ENCODE measurements at regions not wholly inside any gene's neighbourhood (a gene's known extent, or its start where the extent isn't known, plus 50 kb on each side); places are given as distances from the start of the nearest gene placed in this dataset.

GRCh38 chr16:48471435-48471834 lies 86.2 kb upstream of the SIAH1 start:
- no peak overlapping the region for H3K27ac Mint-ChIP-seq
- H3K27me3 Mint-ChIP-seq (ENCODE audit: low read depth), result peaks cover 3% of the 10 kb centered on the region
- no peaks in the 10 kb centered on the region for H3K4me1 Mint-ChIP-seq
- no peaks in the 10 kb centered on the region for H3K36me3 Mint-ChIP-seq (ENCODE audit: low read depth)
- H3K4me3 Mint-ChIP-seq, result no peak overlapping the region
- peaks cover 9% of the 10 kb centered on the region for H3K9me3 Mint-ChIP-seq
- TF ChIP-seq, protein P1, sequence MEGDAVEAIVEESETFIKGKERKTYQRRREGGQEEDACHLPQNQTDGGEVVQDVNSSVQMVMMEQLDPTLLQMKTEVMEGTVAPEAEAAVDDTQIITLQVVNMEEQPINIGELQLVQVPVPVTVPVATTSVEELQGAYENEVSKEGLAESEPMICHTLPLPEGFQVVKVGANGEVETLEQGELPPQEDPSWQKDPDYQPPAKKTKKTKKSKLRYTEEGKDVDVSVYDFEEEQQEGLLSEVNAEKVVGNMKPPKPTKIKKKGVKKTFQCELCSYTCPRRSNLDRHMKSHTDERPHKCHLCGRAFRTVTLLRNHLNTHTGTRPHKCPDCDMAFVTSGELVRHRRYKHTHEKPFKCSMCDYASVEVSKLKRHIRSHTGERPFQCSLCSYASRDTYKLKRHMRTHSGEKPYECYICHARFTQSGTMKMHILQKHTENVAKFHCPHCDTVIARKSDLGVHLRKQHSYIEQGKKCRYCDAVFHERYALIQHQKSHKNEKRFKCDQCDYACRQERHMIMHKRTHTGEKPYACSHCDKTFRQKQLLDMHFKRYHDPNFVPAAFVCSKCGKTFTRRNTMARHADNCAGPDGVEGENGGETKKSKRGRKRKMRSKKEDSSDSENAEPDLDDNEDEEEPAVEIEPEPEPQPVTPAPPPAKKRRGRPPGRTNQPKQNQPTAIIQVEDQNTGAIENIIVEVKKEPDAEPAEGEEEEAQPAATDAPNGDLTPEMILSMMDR (IDR thresholded peaks at IDR 0.05; ENCODE audit: unreplicated experiment in 3 of 3), result no peak

DNA sequence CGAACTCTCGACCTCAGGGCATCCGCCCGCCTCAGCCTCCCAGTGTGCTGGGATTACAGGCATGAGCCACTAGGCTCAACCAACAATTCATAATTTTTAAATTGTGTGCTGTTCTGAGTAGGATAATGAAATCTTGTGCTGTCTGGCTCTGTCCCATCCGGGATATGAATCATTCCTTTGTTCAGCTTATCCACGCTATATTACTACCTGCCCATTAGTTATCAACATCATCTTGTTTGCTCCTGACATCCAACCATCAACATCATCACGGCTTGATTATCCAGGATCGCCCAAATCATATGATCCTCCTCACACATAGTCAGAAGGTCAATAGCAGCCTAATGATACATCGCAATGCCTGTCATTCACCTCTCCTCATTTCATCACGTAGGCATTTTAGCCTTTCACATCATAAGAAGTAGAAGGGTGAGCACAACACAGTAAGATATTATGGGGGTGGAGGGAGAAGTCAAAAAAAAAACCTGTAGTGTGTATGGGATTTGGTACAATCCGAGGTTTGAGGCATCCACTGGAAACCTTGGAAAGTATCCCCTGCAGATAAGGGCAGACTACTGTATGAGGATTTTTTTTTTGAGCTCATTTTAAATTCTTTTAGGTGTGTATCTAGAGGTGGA lies 77.0 kb upstream of the SIAH1 start:
- H3K27me3 Mint-ChIP-seq (ENCODE audit: low read depth), result peaks cover 4% of the 10 kb centered on the region
- H3K27ac Mint-ChIP-seq, result no peak overlapping the region
- H3K9me3 Mint-ChIP-seq, result peaks cover 15% of the 10 kb centered on the region
- H3K36me3 Mint-ChIP-seq (ENCODE audit: low read depth), result no peaks in the 10 kb centered on the region
- no peak overlapping the region for H3K4me3 Mint-ChIP-seq
- TF ChIP-seq, protein P1 (IDR thresholded peaks at IDR 0.05; ENCODE audit: unreplicated experiment in 3 of 3), result no peak
- no peaks in the 10 kb centered on the region for H3K4me1 Mint-ChIP-seq

DNA sequence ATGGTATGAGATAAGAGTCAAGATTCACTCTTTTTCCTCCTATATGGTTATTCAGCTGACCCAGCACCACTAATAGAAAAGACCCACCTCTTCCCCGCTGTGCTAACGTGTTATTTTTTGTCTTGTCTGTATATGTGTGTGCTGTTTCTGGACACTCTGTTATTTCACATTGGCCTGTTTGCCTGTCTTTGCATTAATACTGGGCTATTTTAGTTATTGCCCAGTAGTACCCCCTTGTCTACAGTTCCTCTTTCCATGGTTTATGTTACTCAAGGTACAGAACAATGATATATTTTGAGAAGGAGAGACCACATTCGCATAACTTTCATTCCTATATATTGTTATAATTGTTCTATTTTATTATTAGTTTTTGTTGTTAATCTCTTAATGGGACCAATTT lies 74.0 kb upstream of the SIAH1 start:
- H3K4me3 Mint-ChIP-seq, result no peak overlapping the region
- H3K36me3 Mint-ChIP-seq (ENCODE audit: low read depth), result no peaks in the 10 kb centered on the region
- TF ChIP-seq, protein P1 (IDR thresholded peaks at IDR 0.05; ENCODE audit: unreplicated experiment in 3 of 3), result no peak
- peaks cover 7% of the 10 kb centered on the region for H3K9me3 Mint-ChIP-seq
- H3K27ac Mint-ChIP-seq, result no peak overlapping the region
- H3K27me3 Mint-ChIP-seq (ENCODE audit: low read depth), result no peaks in the 10 kb centered on the region
- H3K4me1 Mint-ChIP-seq, result no peaks in the 10 kb centered on the region

DNA sequence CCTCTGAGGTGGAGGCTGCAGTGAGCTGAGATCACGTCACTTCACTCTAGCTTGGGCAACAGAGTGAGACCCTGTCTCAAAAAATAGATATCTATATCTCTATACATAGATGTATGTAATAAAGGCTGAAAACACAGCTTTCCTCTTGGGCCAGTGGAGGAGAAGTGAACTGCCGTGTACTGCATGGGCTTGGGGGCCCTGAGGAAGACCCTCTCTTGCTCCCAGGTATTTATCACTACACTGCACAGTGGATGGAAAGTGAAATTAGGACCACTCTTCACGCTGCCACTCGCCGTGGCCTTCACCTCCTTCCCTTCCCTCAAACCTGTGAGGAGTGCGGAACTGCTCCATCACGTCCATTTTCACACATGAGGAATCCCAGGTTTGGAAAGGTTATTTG lies 68.8 kb upstream of the SIAH1 start:
- H3K9me3 Mint-ChIP-seq, result no peaks in the 10 kb centered on the region
- H3K27me3 Mint-ChIP-seq (ENCODE audit: low read depth), result no peaks in the 10 kb centered on the region
- no peak overlapping the region for H3K27ac Mint-ChIP-seq
- no peaks in the 10 kb centered on the region for H3K4me1 Mint-ChIP-seq
- no peak overlapping the region for H3K4me3 Mint-ChIP-seq
- TF ChIP-seq, protein P1 (IDR thresholded peaks at IDR 0.05; ENCODE audit: unreplicated experiment in 3 of 3), result no peak
- H3K36me3 Mint-ChIP-seq (ENCODE audit: low read depth), result no peaks in the 10 kb centered on the region

GRCh38 chr16:48452991-48453760 lies 68.0 kb upstream of the SIAH1 start:
- Mint-ChIP-seq H3K27me3 (ENCODE audit: low read depth) (no peaks in the 10 kb centered on the region), H3K4me1 (no peaks in the 10 kb centered on the region), H3K36me3 (ENCODE audit: low read depth) (no peaks in the 10 kb centered on the region), H3K27ac (no peak overlapping the region), H3K4me3 (no peak overlapping the region), H3K9me3 (no peaks in the 10 kb centered on the region)
- TF ChIP-seq, protein P1 (IDR thresholded peaks at IDR 0.05; ENCODE audit: unreplicated experiment in 3 of 3), result no peak

DNA sequence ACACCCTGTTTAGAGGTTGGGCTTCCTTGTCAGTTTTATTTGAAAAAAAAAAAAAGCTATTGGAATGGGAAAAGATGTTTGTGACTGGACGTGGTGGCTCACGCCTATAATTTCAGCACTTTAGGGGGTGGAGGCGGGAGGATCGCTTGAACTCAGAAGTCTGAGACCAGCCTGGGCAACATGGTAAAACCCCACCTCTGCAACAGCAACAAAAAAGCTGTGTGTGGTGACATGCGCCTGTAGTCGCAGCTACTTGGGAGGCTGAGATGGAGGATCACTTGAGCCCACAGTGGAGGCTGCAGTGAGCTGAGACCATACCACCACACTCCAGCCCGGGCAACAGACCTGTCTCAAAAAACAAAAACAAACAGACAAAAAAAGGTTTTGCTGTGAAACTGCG lies 66.1 kb upstream of the SIAH1 start:
- H3K4me3 Mint-ChIP-seq, result no peak overlapping the region
- H3K9me3 Mint-ChIP-seq, result no peaks in the 10 kb centered on the region
- TF ChIP-seq, protein P1 (IDR thresholded peaks at IDR 0.05; ENCODE audit: unreplicated experiment in 3 of 3), result no peak
- H3K36me3 Mint-ChIP-seq (ENCODE audit: low read depth), result no peaks in the 10 kb centered on the region
- H3K4me1 Mint-ChIP-seq, result peaks cover 3% of the 10 kb centered on the region
- H3K27ac Mint-ChIP-seq, result no peak overlapping the region
- no peaks in the 10 kb centered on the region for H3K27me3 Mint-ChIP-seq (ENCODE audit: low read depth)

All from nephron (organoid).